Brain pericyte (primary cell): ENCODE measurements at regions not wholly inside any gene's neighbourhood (a gene's known extent, or its start where the extent isn't known, plus 50 kb on each side); places are given as distances from the start of the nearest gene placed in this dataset.

ENCODE experiments used
- DNase-seq: peaks from one replicate; pipeline ENCODE4 v3.0.0-alpha.2; 2012; ENCODE audit warnings: low read depth, low spot score

- DNase-seq = no peak
Measured at GRCh38 chr6:45741437-45742171, 274.1 kb downstream of the CLIC5 start.

- DNase-seq = no peak
Measured at GRCh38 chr6:45739058-45739457, 276.6 kb downstream of the CLIC5 start.

- no peak for DNase-seq
Measured at GRCh38 chr6:45738057-45738455, 277.6 kb downstream of the CLIC5 start.

DNA sequence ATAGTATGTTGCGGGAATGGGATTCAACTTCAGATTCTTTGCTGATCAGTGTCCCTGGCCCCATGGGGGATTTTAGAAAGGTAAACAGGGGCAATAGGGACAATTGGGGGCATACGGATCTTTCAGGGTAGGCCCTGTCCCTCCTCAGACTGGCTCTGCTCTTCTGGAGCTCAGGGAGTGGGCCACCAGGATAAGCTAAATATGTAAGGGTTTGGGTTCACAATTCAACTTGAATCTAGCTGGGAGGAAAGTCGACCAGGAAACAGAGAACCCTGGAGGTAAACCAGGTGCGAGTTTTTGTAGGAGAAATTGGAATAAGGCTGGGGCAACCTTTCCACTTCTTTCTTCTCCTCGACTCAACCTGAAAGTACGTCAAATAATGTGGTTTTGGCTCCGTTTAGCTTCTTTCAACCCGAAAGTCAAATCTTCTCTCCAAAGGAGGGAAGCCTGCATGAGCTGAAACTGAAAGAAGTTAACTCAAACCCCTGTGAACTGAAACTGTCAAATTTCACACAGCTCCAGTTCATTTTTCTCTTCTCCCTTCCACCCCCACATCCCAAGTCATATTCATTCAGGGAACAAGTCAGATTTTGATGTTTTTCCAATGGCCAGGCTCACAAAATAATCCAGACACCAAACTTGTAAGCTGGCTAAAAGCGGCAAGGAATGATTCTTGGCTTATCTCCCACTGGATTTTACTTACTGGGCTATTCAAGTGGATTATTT lies 278.2 kb downstream of the CLIC5 start:
- DNase-seq = no peak

GRCh38 chr6:45736134-45736533 lies 279.5 kb downstream of the CLIC5 start:
- no peak for DNase-seq

GRCh38 chr6:45732731-45733130 lies 282.9 kb downstream of the CLIC5 start:
- no peak for DNase-seq

DNA sequence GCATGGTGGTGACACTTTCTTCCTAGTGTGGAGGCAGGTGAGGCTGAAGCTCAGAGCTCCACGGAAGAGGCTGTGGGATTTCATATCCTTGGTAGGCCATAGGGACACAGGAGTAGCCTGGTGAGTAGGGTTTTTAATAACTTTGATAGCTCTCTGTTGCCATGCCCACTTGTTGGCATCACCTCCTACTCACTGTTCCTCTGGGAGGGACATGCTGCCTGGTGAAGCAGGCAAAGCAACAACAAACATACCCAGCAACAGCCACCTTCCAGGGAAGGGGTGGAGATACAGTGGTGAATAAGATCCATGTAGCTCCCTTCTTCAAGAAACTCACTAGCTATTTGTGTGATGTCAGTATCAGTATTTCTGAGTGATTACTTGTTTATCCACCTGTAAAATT lies 285.4 kb downstream of the CLIC5 start:
- DNase-seq = no peak

DNA sequence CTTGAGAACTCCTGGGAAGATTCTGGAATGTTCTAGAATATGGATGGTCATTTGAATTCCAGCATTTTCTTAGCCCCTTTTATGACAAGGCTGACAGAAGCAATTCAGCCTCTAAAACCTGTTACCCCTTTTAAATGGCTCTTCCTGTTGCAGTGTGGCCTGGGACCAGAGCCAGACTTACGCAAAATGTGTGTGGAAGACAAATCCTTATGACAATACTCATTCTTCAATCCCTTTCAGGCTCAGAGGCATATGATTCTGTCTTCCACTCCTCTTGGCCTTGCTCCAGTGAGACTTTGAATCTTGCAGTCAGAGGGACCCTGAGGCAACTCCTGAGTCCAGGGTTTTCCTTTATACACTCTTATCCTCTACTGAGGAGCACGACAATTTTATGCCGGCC lies 287.0 kb downstream of the CLIC5 start:
- no peak for DNase-seq

- no peak for DNase-seq
Measured at GRCh38 chr6:45727819-45728449, 287.7 kb downstream of the CLIC5 start.

DNA sequence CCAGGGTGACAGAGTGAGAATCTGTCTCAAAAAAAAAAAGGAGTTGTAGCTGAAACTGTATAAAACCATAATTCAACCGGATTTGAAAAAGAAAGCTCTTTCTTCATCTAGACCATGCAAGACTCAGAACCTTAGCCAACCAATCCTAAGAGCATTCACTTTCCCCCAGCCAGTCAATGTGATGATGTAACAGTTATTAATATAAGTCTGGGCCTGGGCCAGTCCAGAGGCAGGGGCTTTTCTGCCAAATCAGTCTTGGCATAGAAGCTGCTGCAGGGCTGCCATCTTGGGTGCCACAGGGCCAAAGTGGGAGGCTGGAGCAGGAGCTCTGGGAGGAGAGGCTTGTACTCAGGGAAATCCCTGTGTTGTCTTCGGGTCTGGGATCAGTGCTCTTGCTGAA lies 288.4 kb downstream of the CLIC5 start:
- DNase-seq = no peak

- DNase-seq = no peak
Measured at GRCh38 chr6:45726444-45726843, 289.2 kb downstream of the CLIC5 start.

GRCh38 chr6:45724511-45724910 lies 291.1 kb downstream of the CLIC5 start:
- DNase-seq = peak; percentile 34

DNA sequence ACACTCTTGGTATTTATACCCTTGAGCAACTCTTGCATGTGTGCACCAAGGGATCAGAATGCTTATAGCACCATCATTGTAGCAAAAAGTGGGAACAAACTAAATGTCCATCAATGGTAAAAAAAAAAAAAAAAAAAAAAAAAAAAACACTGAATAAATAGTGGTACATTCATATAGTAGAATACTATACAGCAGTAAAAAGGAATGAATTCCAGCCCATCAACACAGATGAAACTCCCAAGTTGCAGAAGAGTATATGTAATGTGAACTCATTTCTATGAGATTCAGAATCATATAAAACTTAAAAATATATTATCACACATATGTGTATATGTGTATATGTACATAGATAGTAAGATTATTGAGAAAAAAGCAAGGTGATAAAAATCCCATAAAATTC lies 291.6 kb downstream of the CLIC5 start:
- no peak for DNase-seq

DNA sequence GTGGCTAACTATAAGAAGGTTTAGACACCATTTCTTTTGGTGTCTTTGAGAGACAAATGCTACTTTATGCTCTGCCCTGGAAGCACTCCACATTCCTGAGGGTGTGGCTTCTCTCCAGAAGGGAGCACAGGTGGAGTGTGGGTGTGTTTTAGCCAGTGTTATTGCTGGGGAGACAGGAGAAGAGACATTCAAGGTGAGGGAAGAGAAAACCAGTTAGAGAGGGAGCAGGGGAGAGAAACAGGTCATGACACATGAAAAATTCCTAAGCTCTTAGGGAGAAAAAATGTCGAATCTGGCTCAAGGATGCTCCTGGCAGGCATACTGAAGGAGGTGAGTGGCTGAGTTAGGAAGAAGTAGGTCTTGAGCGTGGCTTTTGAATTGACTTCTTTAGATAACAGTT lies 292.8 kb downstream of the CLIC5 start:
- no peak for DNase-seq

DNA sequence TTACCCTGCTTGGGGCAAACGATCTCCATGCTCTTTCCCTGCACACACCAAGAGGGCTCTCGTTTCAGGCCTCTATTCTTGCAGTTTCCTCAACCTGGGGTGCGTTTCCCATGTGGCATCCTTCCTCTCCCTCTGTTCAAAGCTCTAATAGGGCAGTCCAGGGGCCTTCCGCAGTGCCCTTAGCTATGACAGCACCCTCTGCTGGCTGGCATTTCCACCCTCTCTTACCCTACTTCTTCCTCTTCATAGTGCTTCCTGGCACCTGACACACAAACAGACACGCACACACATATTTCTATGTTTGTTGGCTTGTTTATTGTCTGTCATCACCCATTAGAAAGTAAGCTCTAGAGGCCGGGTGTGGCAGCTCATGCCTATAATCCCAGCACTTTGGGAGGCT lies 294.0 kb downstream of the CLIC5 start:
- no peak for DNase-seq

DNA sequence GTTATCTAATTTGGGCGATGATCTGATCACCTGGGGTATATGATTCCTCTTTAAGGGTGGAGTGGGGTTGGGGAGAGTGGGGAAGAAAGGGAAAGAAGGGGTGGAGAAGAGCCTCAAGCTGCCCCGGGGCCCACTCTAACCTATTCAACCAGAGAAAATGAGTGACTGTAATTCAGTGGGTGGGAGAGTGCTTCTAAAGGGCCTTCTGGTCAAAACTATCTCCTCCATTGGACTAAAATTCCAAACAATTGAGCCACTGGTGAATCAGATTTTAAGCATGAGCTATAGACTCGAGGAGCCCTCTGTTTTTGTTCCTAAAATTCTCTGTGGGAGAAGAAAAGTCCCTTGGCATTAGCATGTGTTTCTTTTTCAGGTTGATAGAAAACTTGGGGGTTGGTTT lies 296.8 kb downstream of the CLIC5 start:
- no peak for DNase-seq

DNA sequence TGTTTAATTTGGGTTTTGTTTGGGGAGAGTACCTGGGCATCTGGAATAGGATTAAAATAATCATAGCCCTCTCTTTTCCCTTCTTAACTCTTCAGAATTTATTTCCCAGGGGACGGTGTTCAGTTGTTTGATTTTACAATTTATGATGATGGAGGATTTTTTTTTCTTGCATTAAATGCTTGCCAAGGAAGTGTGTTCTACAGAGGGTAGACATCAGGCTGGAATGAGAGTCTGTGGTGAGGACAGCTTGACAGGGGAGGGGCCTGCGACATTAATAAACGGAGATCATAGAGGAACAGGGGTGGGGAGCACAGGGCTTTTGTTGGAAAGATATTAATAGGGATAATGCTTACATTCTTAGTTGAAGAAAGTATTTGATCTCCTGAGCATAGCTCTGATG lies 297.5 kb downstream of the CLIC5 start:
- no peak for DNase-seq

DNA sequence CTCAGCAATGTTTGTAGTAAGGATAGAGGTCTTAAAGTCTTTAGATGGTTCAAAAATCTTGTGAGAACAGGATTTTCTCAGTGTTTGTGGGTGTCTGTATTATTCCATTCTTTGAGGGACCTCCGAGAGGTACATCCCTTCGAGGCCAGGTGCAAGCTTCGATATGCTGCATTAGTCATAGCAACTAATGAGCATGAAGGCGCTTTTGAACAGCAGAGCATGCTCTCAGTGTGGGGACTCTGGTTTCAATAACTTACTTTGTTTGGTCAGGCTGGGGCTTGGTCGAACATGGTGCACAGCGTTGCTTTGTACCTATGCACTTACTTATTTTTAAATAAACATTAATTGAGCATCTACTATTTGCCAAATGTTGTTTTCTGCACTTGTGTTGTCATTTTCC lies 297.9 kb downstream of the CLIC5 start:
- no peak for DNase-seq

- no peak for DNase-seq
Measured at GRCh38 chr6:45717027-45717426, 298.6 kb downstream of the CLIC5 start.

GRCh38 chr6:45715508-45715803 lies 300.2 kb downstream of the CLIC5 start:
- no peak for DNase-seq

- peak; percentile 57 for DNase-seq
Measured at GRCh38 chr6:45714741-45715507, 300.7 kb downstream of the CLIC5 start.

GRCh38 chr6:45714006-45714730 lies 301.5 kb downstream of the CLIC5 start:
- DNase-seq = no peak
